HEK293 (cell line): ENCODE measurements at regions not wholly inside any gene's neighbourhood (a gene's known extent, or its start where the extent isn't known, plus 50 kb on each side); places are given as distances from the start of the nearest gene placed in this dataset.

Source experiments
- CTCF ChIA-PET: fragments of 350-600 bp; formaldehyde crosslinking; extraction: SDS; loops from one replicate; lab custom pipeline; 2021; ENCODE audit warnings: antibody characterized with exemption; lab: Yijun Ruan, JAX
- POLR2A ChIA-PET: fragments of 300-600 bp; formaldehyde crosslinking; extraction: SDS; loops from one replicate; lab custom pipeline; 2020; ENCODE audit warnings: antibody characterized with exemption, inconsistent platforms; lab: Yijun Ruan, JAX
- H3K27ac ChIP-seq: fragments of 200-500 bp; sonication (Bioruptor generic); 2 replicates; pipeline ENCODE4 v1.5.1; 2014; ENCODE audit warnings: low read depth, low read length, control low read depth, inconsistent platforms; ENCODE audit errors: extremely low read depth
- H3K36me3 ChIP-seq, 2 experiments: fragments of 200-500 bp in 1 of 2; sonication (Bioruptor generic) in 1 of 2; 1 replicate in 1 of 2; 2 replicates in 1 of 2; pipeline ENCODE4 v1.5.1; 2014 to 2017; ENCODE audit warnings: inconsistent platforms in 2 of 2, low read length in 2 of 2; ENCODE audit not compliant: control insufficient read depth in 2 of 2, insufficient read depth in 1 of 2
- H3K4me1 ChIP-seq: fragments of 200-500 bp; sonication (Bioruptor generic); 2 replicates; pipeline ENCODE4 v1.5.1; 2014; ENCODE audit warnings: mild to moderate bottlenecking, low read length, inconsistent platforms; ENCODE audit not compliant: control insufficient read depth, insufficient read depth
- H3K4me3 ChIP-seq: 2 replicates; pipeline ENCODE4 v1.5.1; 2011; ENCODE audit warnings: low read depth, mild to moderate bottlenecking, control low read depth, low read length, moderate library complexity
- H3K9me3 ChIP-seq: fragments of 200-500 bp; sonication (Bioruptor generic); 2 replicates; pipeline ENCODE4 v1.5.1; 2014; ENCODE audit warnings: low read depth, low read length, inconsistent platforms; ENCODE audit not compliant: control insufficient read depth, insufficient read depth
- ATF2 ChIP-seq: fragments of 450-650 bp; formaldehyde crosslinking; IDR thresholded peaks from 2 replicates; pipeline ENCODE4 v1.5.1; 2016; ENCODE audit warnings: missing biosample characterization, missing genetic modification characterization, low read depth
- EGR2 ChIP-seq: fragments of 450-650 bp; formaldehyde crosslinking; IDR thresholded peaks from 2 replicates; pipeline ENCODE4 v1.5.1; 2016; ENCODE audit warnings: low read depth, missing biosample characterization, missing genetic modification characterization
- HIC1 ChIP-seq: fragments of 450-650 bp; formaldehyde crosslinking; IDR thresholded peaks from 2 replicates; pipeline ENCODE4 v1.5.1; 2016; ENCODE audit warnings: missing biosample characterization, missing genetic modification characterization
- HOXA7 ChIP-seq: sonication (generic); formaldehyde crosslinking; IDR thresholded peaks from 2 replicates; pipeline ENCODE4 v1.8.1; 2022; ENCODE audit warnings: missing genetic modification reagents, borderline replicate concordance
- KLF10 ChIP-seq: fragments of 450-650 bp; IDR thresholded peaks from 2 replicates; pipeline ENCODE4 v1.5.1; 2018; ENCODE audit warnings: missing biosample characterization, mild to moderate bottlenecking, missing genetic modification characterization
- OVOL3 ChIP-seq: fragments of 450-650 bp; formaldehyde crosslinking; IDR thresholded peaks from 2 replicates; pipeline ENCODE4 v1.5.1; 2016; ENCODE audit warnings: missing biosample characterization, missing genetic modification characterization
- SCRT1 ChIP-seq: fragments of 450-650 bp; formaldehyde crosslinking; IDR thresholded peaks from 2 replicates; pipeline ENCODE4 v1.5.1; 2016; ENCODE audit warnings: missing biosample characterization, missing genetic modification characterization, borderline replicate concordance
- TCF7L2 ChIP-seq: IDR thresholded peaks from 2 replicates; pipeline ENCODE4 v1.6.1; 2011; ENCODE audit warnings: low read depth, mild to moderate bottlenecking, inconsistent platforms, low read length, moderate library complexity, borderline replicate concordance
- ZNF155 ChIP-seq: fragments of 450-650 bp; formaldehyde crosslinking; IDR thresholded peaks from 2 replicates; pipeline ENCODE4 v1.5.1; 2016; ENCODE audit warnings: missing biosample characterization, missing genetic modification characterization
- ZNF19 ChIP-seq: fragments of 450-650 bp; formaldehyde crosslinking; IDR thresholded peaks from 2 replicates; pipeline ENCODE4; 2016; ENCODE audit warnings: missing biosample characterization, missing genetic modification characterization, low read depth
- ZNF2 ChIP-seq: fragments of 450-650 bp; formaldehyde crosslinking; IDR thresholded peaks from 2 replicates; pipeline ENCODE4 v1.5.1; 2016; ENCODE audit warnings: missing biosample characterization, missing genetic modification characterization
- ZNF350 ChIP-seq: fragments of 450-650 bp; formaldehyde crosslinking; IDR thresholded peaks from 2 replicates; pipeline ENCODE4 v1.5.0; 2017; ENCODE audit warnings: missing biosample characterization, mild to moderate bottlenecking, missing genetic modification characterization
- ZNF530 ChIP-seq: fragments of 450-650 bp; formaldehyde crosslinking; IDR thresholded peaks from 2 replicates; pipeline ENCODE4 v1.5.1; 2016; ENCODE audit warnings: low read depth, missing biosample characterization, missing genetic modification characterization
- ZNF548 ChIP-seq: fragments of 450-650 bp; formaldehyde crosslinking; IDR thresholded peaks from 2 replicates; pipeline ENCODE4 v1.5.1; 2016; ENCODE audit warnings: missing biosample characterization, missing genetic modification characterization
- ZNF561 ChIP-seq: fragments of 450-650 bp; IDR thresholded peaks from 2 replicates; pipeline ENCODE4 v1.5.1; 2018; ENCODE audit warnings: missing biosample characterization, missing genetic modification characterization, borderline replicate concordance
- ZNF571 ChIP-seq: fragments of 450-650 bp; formaldehyde crosslinking; IDR thresholded peaks from 2 replicates; pipeline ENCODE4 v1.5.0; 2017; ENCODE audit warnings: missing biosample characterization, missing genetic modification characterization
- ZNF626 ChIP-seq: fragments of 450-650 bp; sonication (Bioruptor Pico); formaldehyde crosslinking; IDR thresholded peaks from 2 replicates; pipeline ENCODE4 v1.5.1; 2018; ENCODE audit warnings: missing biosample characterization, missing genetic modification characterization, inconsistent platforms
- ZNF704 ChIP-seq: fragments of 450-650 bp; formaldehyde crosslinking; IDR thresholded peaks from 2 replicates; pipeline ENCODE4 v1.5.1; 2016; ENCODE audit warnings: missing biosample characterization, missing genetic modification characterization
- ZNF707 ChIP-seq: fragments of 450-650 bp; formaldehyde crosslinking; IDR thresholded peaks from 2 replicates; pipeline ENCODE4 v1.5.1; 2016; ENCODE audit warnings: missing biosample characterization, missing genetic modification characterization
- ZNF830 ChIP-seq: fragments of 450-650 bp; IDR thresholded peaks from 2 replicates; pipeline ENCODE4 v1.5.0; 2018; ENCODE audit warnings: missing biosample characterization, missing genetic modification characterization, low read depth, mild to moderate bottlenecking, moderate library complexity
- ZNF843 ChIP-seq: fragments of 450-650 bp; formaldehyde crosslinking; IDR thresholded peaks from 2 replicates; pipeline ENCODE4 v1.5.1; 2016; ENCODE audit warnings: missing biosample characterization, missing genetic modification characterization
- ZSCAN23 ChIP-seq: fragments of 450-650 bp; formaldehyde crosslinking; IDR thresholded peaks from 2 replicates; pipeline ENCODE4 v1.5.1; 2016; ENCODE audit warnings: missing biosample characterization, missing genetic modification characterization

- POLR2A ChIA-PET: interaction anchor here (0.5 kb wide), 1 partner anchor 1935 kb away, joined by 3 read pairs; no protein-coding TSS in a partner anchor
- Histone ChIP-seq H3K4me1 (no peaks in the 10 kb centered on the region), H3K36me3 (no peaks in the 10 kb centered on the region), H3K9me3 (no peaks in the 10 kb centered on the region), H3K4me3 (no peak overlapping the region)
- TF ChIP-seq ZNF704 (tag by site-specific recombination): no peak
- no peak for TF ChIP-seq KLF10 (tag by site-specific recombination)
- TF ChIP-seq HIC1 (tag by site-specific recombination): no peak
- no peak for TF ChIP-seq ZNF155 (tag by site-specific recombination)
- no peak for TF ChIP-seq ZNF19 (tag by site-specific recombination)
- TF ChIP-seq EGR2 (tag by site-specific recombination): no peak
- TF ChIP-seq ZNF530 (tag by site-specific recombination): no peak
- TF ChIP-seq ZNF561 (tag by site-specific recombination): no peak
- no peak for TF ChIP-seq ZNF2 (tag by site-specific recombination)
- no peak for TF ChIP-seq OVOL3 (tag by site-specific recombination)
- TF ChIP-seq ZNF707 (tag by site-specific recombination): no peak
- no peak for TF ChIP-seq ZSCAN23 (tag by site-specific recombination)
- TF ChIP-seq, all 188 proteins: peak for 0
- CTCF ChIA-PET: no interaction called here
- no peak overlapping the region for H3K27ac ChIP-seq
Measured at GRCh38 chr3:7847521-7847920, 654.1 kb upstream of the LMCD1 start.

- POLR2A ChIA-PET: no interaction called here
- Histone ChIP-seq H3K27ac (no peak overlapping the region), H3K4me3 (no peak overlapping the region), H3K9me3 (no peaks in the 10 kb centered on the region), H3K4me1 (no peaks in the 10 kb centered on the region)
- TF ChIP-seq ZNF830: no peak
- no peak for TF ChIP-seq ZNF843 (tag by site-specific recombination)
- no peak for TF ChIP-seq ZNF530 (tag by site-specific recombination)
- no peak for TF ChIP-seq ATF2
- no peak for TF ChIP-seq ZNF548 (tag by site-specific recombination)
- no peak for TF ChIP-seq ZNF626 (tag by site-specific recombination)
- TF ChIP-seq HOXA7 (CRISPR knock-in tag): no peak
- no peak for TF ChIP-seq ZNF704 (tag by site-specific recombination)
- no peak for TF ChIP-seq ZNF571 (tag by site-specific recombination)
- TF ChIP-seq ZNF350 (tag by site-specific recombination): no peak
- no peak for TF ChIP-seq SCRT1
- no peak for TF ChIP-seq TCF7L2
- TF ChIP-seq, all 188 proteins: peak for 0
- H3K36me3 ChIP-seq: no peaks in the 10 kb centered on the region
- CTCF ChIA-PET: interaction anchor here (0.6 kb wide), 1 partner anchor 1434 kb away, joined by 3 read pairs; no protein-coding TSS in a partner anchor
Measured at GRCh38 chr3:7854266-7854665, 647.4 kb upstream of the LMCD1 start.
